HuH-7.5 (cell line): ENCODE measurements at regions not wholly inside any gene's neighbourhood (a gene's known extent, or its start where the extent isn't known, plus 50 kb on each side); places are given as distances from the start of the nearest gene placed in this dataset.
A peak's percentile ranks its signal among the peaks of the same experiment; 100 is the strongest.
"Not testable (repeated sequence)": the region's sequence is repeated elsewhere in the genome, so short reads cannot be mapped to it uniquely, and the experiment has no call there.

Source experiments
- DNase-seq: peaks from one replicate; pipeline ENCODE4 v3.0.0; 2011; ENCODE audit warnings: low spot score

DNA sequence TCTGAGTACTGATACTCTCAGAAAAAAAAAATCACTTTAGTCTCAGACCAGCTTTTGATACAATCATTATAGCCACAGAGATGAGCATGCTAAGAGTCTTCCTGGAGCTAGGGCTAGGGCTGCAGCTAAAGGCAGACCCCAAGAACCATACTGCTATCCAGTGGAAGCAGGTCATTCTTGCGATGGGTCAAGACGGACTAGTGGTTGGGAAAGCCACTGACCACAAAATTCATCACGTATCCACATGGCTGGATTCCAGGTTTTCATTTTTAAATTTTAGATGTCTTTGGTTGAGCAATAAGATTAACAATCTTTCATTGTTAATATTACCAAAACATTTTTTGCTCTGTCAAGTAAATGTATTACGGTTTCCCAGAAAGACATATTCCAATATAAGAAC is 598.1 kb downstream of the DNAH5 start:
- DNase-seq, result no peak

- DNase-seq, result no peak
Measured at GRCh38 chr5:13339093-13339492, 605.4 kb downstream of the DNAH5 start.

DNA sequence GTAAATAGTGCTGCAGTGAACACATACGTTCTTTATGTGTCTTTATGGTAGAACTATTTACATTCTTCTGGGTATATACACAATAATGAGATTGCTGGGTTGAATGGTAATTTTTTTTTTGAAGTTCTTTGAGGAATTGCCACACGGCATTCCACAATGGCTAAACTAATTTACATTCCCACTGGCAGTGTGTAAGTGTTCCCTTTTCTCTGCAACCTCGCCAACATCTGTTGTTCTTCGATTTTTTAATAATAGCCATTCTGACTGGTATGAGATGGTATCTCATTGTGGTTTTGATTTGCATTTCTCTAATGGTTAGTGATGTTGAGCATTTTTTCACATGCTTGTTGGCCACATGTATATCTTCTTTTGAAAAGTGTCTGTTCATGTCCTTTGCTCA is 609.5 kb downstream of the DNAH5 start:
- not testable (repeated sequence) for DNase-seq

GRCh38 chr5:13331585-13331984 is 612.9 kb downstream of the DNAH5 start:
- no peak for DNase-seq

DNA sequence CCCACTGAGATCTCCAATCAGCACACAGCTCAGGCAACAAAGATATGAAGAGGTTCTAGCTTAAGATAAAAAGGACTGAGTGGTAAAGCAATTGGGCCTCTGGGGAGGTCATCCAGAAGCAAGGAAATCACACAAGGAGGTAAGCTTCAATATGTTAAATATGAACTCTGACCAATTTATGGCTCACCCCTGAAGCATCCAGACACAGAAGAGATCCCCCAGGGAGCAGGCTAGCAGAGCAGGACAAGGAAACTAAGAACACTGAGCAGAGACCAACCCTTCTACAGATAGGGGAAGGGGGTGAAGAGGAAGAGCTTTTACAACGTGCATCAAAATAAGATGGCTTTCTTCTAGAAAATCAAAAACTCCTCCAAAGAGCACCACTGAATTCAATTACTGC is 616.2 kb downstream of the DNAH5 start:
- DNase-seq, result no peak

DNA sequence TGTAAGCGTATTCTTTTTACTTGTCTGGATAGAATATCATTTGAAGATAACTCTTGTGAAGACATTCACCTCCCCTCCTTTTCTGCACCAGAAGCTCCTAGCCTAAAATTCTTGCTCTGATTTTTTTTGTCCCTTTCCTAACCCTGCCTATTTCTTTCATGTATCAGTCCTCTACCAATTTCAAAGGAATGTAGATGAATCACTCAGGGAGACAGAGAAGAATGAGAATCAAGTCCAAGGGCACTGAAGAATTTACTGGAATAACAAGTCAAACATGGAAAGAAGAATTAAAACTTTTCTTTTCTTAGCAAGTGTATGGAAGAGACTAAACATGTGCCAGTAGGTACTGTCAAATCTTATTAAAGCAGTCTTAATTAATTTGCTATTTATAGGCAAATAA is 618.7 kb downstream of the DNAH5 start:
- DNase-seq, result no peak

DNA sequence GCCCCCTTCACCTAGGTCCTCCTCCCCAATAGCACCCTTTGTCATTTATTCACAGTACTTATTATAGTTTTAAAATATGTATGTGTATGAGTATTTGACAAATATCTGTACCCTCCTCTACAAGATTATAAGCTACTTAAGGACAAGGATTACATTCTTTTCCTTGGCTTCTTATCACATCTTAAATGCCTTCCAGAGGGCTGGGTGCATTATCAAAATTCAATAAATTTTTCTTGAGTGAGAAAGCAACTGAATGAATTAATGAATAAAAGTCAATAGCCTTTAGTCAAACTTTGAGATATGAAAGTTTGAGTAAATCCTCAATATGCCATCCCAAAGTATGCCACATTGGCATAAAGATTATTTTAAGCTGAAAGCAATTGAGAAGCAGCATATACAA is 621.7 kb downstream of the DNAH5 start:
- DNase-seq, result no peak

DNA sequence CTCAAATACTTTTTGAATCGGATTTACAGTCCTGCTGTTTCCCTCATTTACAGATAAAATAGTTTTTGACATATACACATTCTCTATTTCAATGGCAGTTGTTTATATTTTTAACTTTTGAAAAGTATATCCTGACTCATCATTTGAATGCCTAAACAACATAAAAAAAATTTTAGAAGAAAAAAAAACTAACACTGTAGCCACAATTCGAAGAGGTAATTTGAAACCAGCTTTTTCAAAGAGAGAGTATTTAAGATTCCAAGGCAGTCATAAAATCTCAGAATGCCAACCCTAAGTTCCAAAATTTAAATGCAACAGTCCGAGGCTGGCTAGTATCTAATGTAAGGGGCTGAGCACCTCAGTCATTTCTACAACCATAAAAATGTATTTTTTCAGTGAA is 626.8 kb downstream of the DNAH5 start:
- no peak for DNase-seq

DNA sequence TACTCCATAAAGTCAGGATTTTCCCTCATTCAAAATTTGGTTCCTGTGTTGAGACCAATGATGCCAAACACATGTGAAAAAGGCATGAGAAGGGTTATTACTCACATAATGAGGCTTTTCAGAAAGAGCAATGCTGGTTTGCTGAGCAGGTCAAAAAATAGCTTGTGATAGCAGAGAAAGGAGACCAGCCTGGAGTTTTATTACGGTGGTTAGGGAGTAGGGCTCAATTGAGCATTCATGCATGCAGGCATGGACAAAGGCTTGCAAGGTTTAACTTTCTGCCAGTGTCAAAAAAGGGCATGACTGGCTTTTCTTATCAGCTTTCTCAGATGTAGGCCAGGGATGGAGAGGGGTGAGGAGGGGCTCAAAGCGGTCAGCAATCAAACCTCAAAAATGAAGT is 628.3 kb downstream of the DNAH5 start:
- DNase-seq, result no peak

DNA sequence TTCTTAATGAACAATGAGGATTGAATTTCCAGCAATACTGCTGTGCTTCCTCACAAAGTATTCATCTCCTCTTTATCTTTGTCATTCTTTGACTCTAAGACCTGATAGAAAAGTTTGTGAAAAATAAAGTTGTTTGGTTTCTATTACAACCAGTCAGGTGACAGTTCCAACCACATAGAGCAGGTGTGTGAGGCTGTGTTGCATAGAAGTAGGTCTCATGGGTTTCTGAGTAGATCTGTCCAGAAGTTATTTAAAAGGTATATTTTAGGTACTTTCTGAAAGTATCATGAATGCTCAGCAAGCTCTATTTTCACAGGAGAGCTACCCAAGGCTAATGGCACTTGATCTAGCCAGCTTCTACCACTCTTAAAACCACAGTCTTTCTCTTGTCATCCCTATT is 637.0 kb downstream of the DNAH5 start:
- DNase-seq, result no peak

DNA sequence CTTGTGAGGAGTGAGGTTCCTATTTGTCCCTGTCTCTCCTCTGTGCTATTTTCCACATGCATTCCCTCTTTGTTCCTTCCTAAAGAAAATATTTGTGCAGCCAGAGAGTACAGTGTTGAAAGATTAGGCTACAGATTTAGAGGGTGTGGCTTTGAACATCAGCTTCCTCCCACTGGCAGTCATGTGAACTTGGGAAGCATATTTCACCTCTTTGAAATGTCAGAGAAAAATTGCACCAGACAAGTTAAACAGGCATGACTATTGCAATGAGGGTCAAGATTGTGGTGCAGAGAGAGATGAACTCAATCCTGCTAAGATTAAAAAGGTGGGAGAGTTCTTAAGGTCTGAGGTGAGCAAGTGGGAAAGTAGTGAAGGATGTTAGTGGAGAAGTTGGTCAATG is 641.0 kb downstream of the DNAH5 start:
- DNase-seq, result no peak

DNA sequence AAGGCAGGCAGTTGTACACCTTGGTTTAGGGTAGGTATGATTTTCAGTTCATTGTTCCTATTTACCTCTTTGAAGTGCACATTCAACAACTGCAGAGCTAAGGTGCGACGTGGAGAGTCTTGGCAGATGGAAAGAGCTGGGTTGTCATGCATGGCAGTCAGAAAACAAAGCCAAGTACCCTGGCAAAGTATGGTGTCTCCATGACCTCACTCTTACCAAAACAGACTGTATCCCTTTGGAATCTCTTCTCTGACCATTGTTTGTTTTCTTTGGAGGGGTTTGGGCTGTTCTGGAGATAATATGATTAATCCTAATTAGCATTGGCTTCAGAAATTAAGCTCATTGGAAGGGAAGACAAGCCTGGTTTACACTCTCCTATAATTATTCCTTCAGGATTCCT is 665.7 kb downstream of the DNAH5 start:
- no peak for DNase-seq

GRCh38 chr5:13278148-13278547 is 666.3 kb downstream of the DNAH5 start:
- no peak for DNase-seq

DNA sequence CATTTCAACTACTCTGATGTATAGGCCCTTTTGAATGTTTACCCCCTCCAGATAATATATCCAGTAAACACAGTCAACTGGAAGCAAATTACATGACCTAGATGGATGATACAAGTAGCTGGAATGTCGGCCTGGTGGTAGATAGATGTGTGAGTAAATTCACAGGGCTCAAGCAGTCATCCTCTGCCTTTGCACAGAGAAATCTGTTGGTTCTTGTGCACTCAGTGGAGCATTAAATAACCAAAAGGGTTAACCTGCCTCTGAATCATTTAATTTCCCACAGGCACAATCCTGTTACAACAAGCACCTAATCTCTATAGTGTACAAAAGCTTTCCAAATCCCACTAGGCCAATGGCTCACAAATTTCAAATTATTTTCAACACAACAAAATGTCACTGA is 668.3 kb downstream of the DNAH5 start:
- no peak for DNase-seq

DNA sequence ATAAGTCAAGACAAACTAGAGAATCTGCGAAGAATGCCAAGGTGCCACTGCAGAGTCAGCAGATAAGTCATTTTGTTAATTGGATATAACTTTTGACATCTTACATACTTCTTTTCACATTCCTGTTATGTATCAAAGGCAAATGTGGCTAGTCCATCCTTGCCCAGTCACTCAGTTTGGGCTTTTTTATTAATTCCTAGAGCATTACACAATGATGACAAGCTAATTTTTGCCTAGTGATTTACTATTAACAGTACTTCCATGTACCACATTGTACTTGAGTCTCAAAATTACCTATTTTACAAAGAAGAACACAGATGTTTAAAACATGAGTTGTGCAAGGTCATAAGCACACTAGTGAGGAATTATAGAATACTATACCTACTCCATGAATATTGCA is 680.8 kb downstream of the DNAH5 start:
- no peak for DNase-seq

DNA sequence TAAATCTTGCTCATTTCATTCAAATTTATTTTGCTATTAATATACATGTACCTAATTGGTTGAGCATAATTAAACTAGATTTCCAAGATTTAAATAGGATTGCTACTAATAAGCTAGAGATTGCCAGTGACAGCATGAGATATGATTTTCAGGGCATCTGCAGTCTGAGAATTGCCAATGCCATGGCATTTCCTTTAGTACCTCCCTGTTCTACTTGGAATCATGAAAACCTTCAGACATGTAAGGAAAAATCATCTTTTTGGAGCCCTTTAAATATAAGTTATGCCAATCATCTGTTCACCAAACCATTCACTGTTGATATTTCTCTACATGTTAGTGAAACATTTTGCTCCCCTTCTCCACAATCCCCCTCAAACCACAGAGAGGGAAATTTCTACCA is 691.4 kb downstream of the DNAH5 start:
- DNase-seq, result no peak

GRCh38 chr5:13252699-13253098 is 691.8 kb downstream of the DNAH5 start:
- no peak for DNase-seq

DNA sequence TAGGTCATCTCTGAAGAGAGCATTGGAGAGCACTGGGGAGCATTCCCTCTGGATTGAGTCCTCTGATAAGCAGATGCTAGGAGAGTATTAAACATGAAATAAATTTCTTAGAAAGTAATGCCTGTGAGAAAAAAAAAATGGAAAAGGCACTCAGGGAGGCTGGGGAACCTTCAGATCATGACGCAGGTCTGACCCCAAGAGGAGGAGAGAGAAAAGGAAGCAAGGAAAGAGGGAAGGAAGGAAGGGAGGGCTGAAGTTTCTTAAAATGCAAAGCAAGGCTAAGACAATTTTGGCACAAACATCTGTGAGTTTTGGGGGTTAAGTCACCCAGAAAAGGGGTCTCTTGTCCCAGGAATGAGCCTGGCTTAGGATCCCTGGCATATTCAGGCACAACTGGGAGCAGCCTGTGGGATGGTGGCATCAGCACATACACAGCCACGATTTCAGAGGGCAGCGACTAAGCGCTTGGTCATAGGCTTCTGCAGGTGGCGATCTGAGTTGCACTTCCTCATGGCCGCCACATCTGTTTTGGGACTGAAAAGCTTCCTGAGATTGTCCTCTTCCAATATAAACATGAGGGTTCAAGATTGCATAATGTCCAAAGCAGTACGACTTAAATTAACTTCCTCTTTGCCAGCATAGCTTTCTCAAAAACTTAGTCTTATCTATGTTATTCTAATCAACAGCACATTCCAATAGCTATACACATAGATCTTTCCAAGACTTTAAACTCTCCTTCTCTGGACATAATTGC is 692.7 kb downstream of the DNAH5 start:
- DNase-seq, result no peak

DNA sequence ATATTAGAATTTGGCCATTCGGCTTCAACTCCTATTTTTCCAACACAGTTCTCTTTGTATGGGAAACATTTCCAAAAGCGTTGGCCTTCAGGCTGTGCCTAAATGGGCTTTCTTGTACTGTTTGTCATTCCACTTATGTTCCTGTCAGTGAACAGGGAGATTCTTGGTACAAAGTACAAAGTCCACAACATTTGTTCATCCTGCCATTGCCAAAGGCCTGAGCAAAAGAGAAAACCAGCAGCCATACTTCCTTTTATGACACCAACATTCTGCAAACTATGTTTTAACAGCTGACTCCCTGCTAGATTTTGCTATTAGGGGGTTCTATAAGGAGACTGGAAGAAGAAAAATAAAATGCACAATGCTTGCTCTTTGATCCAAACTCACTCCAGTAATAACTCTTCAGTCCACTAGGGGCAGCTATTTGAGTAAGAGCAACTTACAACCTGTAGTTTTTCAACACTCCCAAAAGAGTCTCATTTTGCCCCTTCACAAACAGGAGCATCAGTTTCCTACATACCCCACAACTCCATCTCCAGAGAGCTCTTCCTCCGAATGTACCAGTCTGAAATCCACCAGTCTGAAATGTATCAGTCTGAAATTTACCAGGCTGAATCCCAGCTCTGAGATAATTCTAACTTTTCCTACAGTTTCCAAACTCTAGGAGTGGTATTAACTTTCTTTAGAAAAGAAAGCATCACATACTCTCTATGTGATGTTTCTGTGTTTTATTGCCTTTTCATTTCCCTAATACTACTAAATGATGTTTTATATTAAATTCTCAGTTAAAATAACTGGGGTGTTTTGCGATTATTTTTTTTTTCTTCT is 693.8 kb downstream of the DNAH5 start:
- peak; percentile 16 for DNase-seq

GRCh38 chr5:13249854-13250253 is 694.6 kb downstream of the DNAH5 start:
- DNase-seq, result no peak

DNA sequence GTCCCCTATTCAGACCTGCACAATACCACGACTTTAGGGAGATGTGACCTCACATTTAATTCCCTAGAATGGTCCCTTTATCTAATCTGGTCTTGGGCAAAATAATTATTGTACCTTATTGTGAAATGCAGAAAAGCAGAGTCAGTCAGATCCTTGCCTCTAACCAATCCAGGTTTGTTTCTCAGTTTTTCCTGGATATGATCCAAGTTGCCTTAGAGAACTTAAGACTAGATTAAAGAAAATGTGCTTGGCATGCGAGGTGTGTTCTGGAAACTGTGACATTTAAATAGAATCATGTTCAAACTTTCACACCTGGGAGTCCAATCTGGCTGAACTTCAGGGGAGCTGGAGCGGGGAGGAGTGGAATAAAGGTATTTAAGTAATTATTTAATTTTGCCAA is 696.2 kb downstream of the DNAH5 start:
- no peak for DNase-seq

DNA sequence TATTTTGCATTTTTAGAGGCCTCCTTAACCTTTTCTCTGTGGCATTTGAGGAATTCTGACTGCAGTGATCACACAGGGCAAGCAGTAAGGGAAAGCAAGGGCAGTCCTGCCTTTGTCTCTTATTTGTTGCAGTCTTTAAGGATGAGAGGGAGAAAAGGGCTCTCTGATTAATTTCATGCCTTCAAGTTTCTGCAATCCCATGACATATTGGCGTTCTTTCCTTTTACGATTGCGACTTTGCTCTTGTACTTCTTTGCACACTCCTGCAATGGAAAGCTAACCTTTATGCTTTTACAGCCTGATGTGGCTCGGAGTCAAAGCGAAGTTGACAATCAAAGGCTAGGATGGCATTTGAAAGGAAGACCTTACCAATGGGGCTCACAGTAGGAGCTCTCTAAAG is 698.4 kb downstream of the DNAH5 start:
- DNase-seq, result no peak

- DNase-seq, result no peak
Measured at GRCh38 chr5:13244151-13244550, 700.3 kb downstream of the DNAH5 start.

DNA sequence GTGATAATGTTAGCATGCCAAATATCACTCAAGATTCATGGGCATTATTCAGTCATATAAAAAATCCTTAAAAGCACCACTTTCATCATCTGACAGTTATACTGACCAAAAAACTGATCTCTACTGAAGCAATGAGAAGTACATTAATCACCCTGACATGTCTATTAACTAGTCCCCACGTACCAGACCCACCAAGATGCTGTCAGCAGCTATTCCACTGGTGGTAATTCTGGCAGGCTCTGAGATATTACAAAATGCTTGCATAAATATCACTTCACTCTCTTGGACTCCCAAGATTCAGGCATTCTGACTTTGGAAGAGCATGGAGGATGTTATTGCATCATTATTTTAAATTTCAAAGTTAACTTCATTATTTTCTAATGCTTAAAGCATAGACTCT is 717.0 kb downstream of the DNAH5 start:
- DNase-seq, result no peak
